Peyer's patch (tissue), 4 donors: ENCODE measurements at regions not wholly inside any gene's neighbourhood (a gene's known extent, or its start where the extent isn't known, plus 50 kb on each side); places are given as distances from the start of the nearest gene placed in this dataset.

Experiments
- CTCF ChIP-seq, 6 experiments: fragments of 450-650 bp in 4 of 6; fragments of 200-600 bp in 2 of 6; sonication (generic) in 1 of 6; IDR thresholded peaks; one replicate each; pipeline ENCODE4 v1.5.1; 2017 to 2019; ENCODE audit warnings: antibody characterized with exemption in 6 of 6, mild to moderate bottlenecking in 3 of 6, moderate library complexity in 1 of 6
- POLR2A ChIP-seq, 2 donors: fragments of 450-650 bp; IDR thresholded peaks; one replicate each; pipeline ENCODE4 v1.5.1; 2017; ENCODE audit warnings: antibody characterized with exemption in 2 of 2, mild to moderate bottlenecking in 2 of 2, moderate library complexity in 2 of 2

GRCh38 chr11:100622404-100622803, 64.7 kb upstream of the ARHGAP42 start:
- no peak for TF ChIP-seq CTCF (IDR thresholded peaks at IDR 0.05)
- TF ChIP-seq POLR2A (IDR thresholded peaks at IDR 0.05) = no peak
